IgD-negative memory B cell (primary cell): ENCODE measurements at regions not wholly inside any gene's neighbourhood (a gene's known extent, or its start where the extent isn't known, plus 50 kb on each side); places are given as distances from the start of the nearest gene placed in this dataset.

ENCODE experiments used
- H3K27ac Mint-ChIP-seq, 3 donors: one replicate each; pipeline ENCODE4 v1.8.0; 2020 to 2022; ENCODE audit warnings: mild to moderate bottlenecking in 3 of 3, mixed read lengths in 3 of 3, moderate library complexity in 1 of 3
- H3K27me3 Mint-ChIP-seq: one replicate; pipeline ENCODE4 v1.8.0; 2021; ENCODE audit warnings: mixed read lengths
- H3K36me3 Mint-ChIP-seq: one replicate; pipeline ENCODE4 v1.8.0; 2020; ENCODE audit warnings: mild to moderate bottlenecking, mixed read lengths
- H3K4me1 Mint-ChIP-seq, 3 donors: one replicate each; pipeline ENCODE4 v1.8.0; 2020 to 2022; ENCODE audit warnings: mixed read lengths in 3 of 3, mild to moderate bottlenecking in 1 of 3
- H3K4me3 Mint-ChIP-seq, 4 donors: one replicate each; pipeline ENCODE4 v1.8.0; 2020 to 2022; ENCODE audit warnings: mild to moderate bottlenecking in 4 of 4, mixed read lengths in 4 of 4, moderate library complexity in 3 of 4
- H3K9me3 Mint-ChIP-seq, 3 donors: one replicate each; pipeline ENCODE4 v1.8.0; 2020 to 2021; ENCODE audit warnings: mixed read lengths in 3 of 3, mild to moderate bottlenecking in 1 of 3

GRCh38 chr2:59585655-59586054 is 967.8 kb downstream of the BCL11A start:
- peaks cover 0 to 7% (median 4%) of the 10 kb centered on the region in 3 donors for H3K4me1 Mint-ChIP-seq

GRCh38 chr2:59584958-59585357 is 968.5 kb downstream of the BCL11A start:
- no peaks in the 10 kb centered on the region for H3K9me3 Mint-ChIP-seq
- H3K4me3 Mint-ChIP-seq, result no peak overlapping the region
- no peaks in the 10 kb centered on the region for H3K27me3 Mint-ChIP-seq
- H3K27ac Mint-ChIP-seq, result no peak overlapping the region
- H3K36me3 Mint-ChIP-seq, result no peaks in the 10 kb centered on the region
- H3K4me1 Mint-ChIP-seq, result peaks cover 0 to 7% (median 4%) of the 10 kb centered on the region in 3 donors

More at GRCh38 chr2:59585655-59586054, 967.8 kb downstream of the BCL11A start:
- Mint-ChIP-seq H3K4me3 (no peak overlapping the region), H3K9me3 (no peaks in the 10 kb centered on the region), H3K36me3 (no peaks in the 10 kb centered on the region), H3K27ac (peak overlapping the region in 1 of 3 donors; percentile 6), H3K27me3 (no peaks in the 10 kb centered on the region)

- H3K36me3 Mint-ChIP-seq, result no peaks in the 10 kb centered on the region
- H3K9me3 Mint-ChIP-seq, result no peaks in the 10 kb centered on the region
- peaks cover 0 to 7% (median 4%) of the 10 kb centered on the region in 3 donors for H3K4me1 Mint-ChIP-seq
- H3K4me3 Mint-ChIP-seq, result no peak overlapping the region
- H3K27ac Mint-ChIP-seq, result peak overlapping the region in 1 of 3 donors; percentile 60
- H3K27me3 Mint-ChIP-seq, result peaks cover 1% of the 10 kb centered on the region
These were observed 970.2 kb downstream of the BCL11A start for GRCh38 chr2:59583173-59583765.

- Mint-ChIP-seq H3K4me3 (no peak overlapping the region), H3K36me3 (no peaks in the 10 kb centered on the region), H3K9me3 (no peaks in the 10 kb centered on the region), H3K27me3 (peaks cover 1% of the 10 kb centered on the region), H3K27ac (no peak overlapping the region), H3K4me1 (peaks cover 4 to 8% (median 5%) of the 10 kb centered on the region in 3 donors)
These were observed 975.1 kb downstream of the BCL11A start for GRCh38 chr2:59578349-59578748.

GRCh38 chr2:59575191-59575590 is 978.3 kb downstream of the BCL11A start:
- H3K36me3 Mint-ChIP-seq, result no peaks in the 10 kb centered on the region
- H3K27me3 Mint-ChIP-seq, result peaks cover 1% of the 10 kb centered on the region
- peaks cover 0 to 8% (median 1%) of the 10 kb centered on the region in 3 donors for H3K4me1 Mint-ChIP-seq
- no peak overlapping the region for H3K27ac Mint-ChIP-seq
- H3K4me3 Mint-ChIP-seq, result no peak overlapping the region
- H3K9me3 Mint-ChIP-seq, result no peaks in the 10 kb centered on the region

- peaks cover 0 to 8% (median 1%) of the 10 kb centered on the region in 3 donors for H3K4me1 Mint-ChIP-seq
- H3K9me3 Mint-ChIP-seq, result no peaks in the 10 kb centered on the region
- no peaks in the 10 kb centered on the region for H3K27me3 Mint-ChIP-seq
- no peak overlapping the region for H3K4me3 Mint-ChIP-seq
- H3K36me3 Mint-ChIP-seq, result no peaks in the 10 kb centered on the region
- H3K27ac Mint-ChIP-seq, result no peak overlapping the region
These were observed 981.2 kb downstream of the BCL11A start for GRCh38 chr2:59572227-59572626.

- Mint-ChIP-seq H3K27me3 (no peaks in the 10 kb centered on the region), H3K4me3 (no peak overlapping the region), H3K36me3 (no peaks in the 10 kb centered on the region), H3K4me1 (peaks cover 0 to 8% (median 1%) of the 10 kb centered on the region in 3 donors), H3K27ac (no peak overlapping the region), H3K9me3 (no peaks in the 10 kb centered on the region)
These were observed 982.6 kb downstream of the BCL11A start for GRCh38 chr2:59570818-59571217.

- H3K36me3 Mint-ChIP-seq, result no peaks in the 10 kb centered on the region
- no peaks in the 10 kb centered on the region for H3K27me3 Mint-ChIP-seq
- no peak overlapping the region for H3K27ac Mint-ChIP-seq
- H3K4me3 Mint-ChIP-seq, result no peak overlapping the region
- H3K9me3 Mint-ChIP-seq, result no peaks in the 10 kb centered on the region
- H3K4me1 Mint-ChIP-seq, result no peaks in the 10 kb centered on the region
These were observed 984.3 kb downstream of the BCL11A start for GRCh38 chr2:59569124-59569523.

GRCh38 chr2:59568461-59568860 is 985.0 kb downstream of the BCL11A start:
- Mint-ChIP-seq H3K4me3 (no peak overlapping the region), H3K4me1 (no peaks in the 10 kb centered on the region), H3K9me3 (no peaks in the 10 kb centered on the region), H3K27me3 (no peaks in the 10 kb centered on the region), H3K27ac (no peak overlapping the region), H3K36me3 (no peaks in the 10 kb centered on the region)

- no peaks in the 10 kb centered on the region for H3K27me3 Mint-ChIP-seq
- H3K27ac Mint-ChIP-seq, result no peak overlapping the region
- H3K4me3 Mint-ChIP-seq, result no peak overlapping the region
- H3K9me3 Mint-ChIP-seq, result no peaks in the 10 kb centered on the region
- no peaks in the 10 kb centered on the region for H3K4me1 Mint-ChIP-seq
- no peaks in the 10 kb centered on the region for H3K36me3 Mint-ChIP-seq
These were observed 986.3 kb downstream of the BCL11A start for GRCh38 chr2:59567151-59567550.

GRCh38 chr2:59566739-59567138 is 986.7 kb downstream of the BCL11A start:
- no peaks in the 10 kb centered on the region for H3K36me3 Mint-ChIP-seq
- H3K27me3 Mint-ChIP-seq, result no peaks in the 10 kb centered on the region
- no peak overlapping the region for H3K4me3 Mint-ChIP-seq

GRCh38 chr2:59561281-59561680 is 992.2 kb downstream of the BCL11A start:
- H3K4me3 Mint-ChIP-seq, result no peak overlapping the region
- no peaks in the 10 kb centered on the region for H3K9me3 Mint-ChIP-seq
- no peaks in the 10 kb centered on the region for H3K4me1 Mint-ChIP-seq

More at GRCh38 chr2:59566739-59567138, 986.7 kb downstream of the BCL11A start:
- H3K4me1 Mint-ChIP-seq, result no peaks in the 10 kb centered on the region
- no peak overlapping the region for H3K27ac Mint-ChIP-seq
- no peaks in the 10 kb centered on the region for H3K9me3 Mint-ChIP-seq

GRCh38 chr2:59560769-59561168 is 992.7 kb downstream of the BCL11A start:
- Mint-ChIP-seq H3K36me3 (no peaks in the 10 kb centered on the region), H3K4me3 (no peak overlapping the region), H3K27ac (no peak overlapping the region), H3K4me1 (no peaks in the 10 kb centered on the region), H3K27me3 (peaks cover 3% of the 10 kb centered on the region), H3K9me3 (peaks cover 0 to 1% (median 0%) of the 10 kb centered on the region in 3 donors)

More at GRCh38 chr2:59561281-59561680, 992.2 kb downstream of the BCL11A start:
- Mint-ChIP-seq H3K36me3 (no peaks in the 10 kb centered on the region), H3K27ac (no peak overlapping the region), H3K27me3 (peaks cover 3% of the 10 kb centered on the region)

- Mint-ChIP-seq H3K36me3 (no peaks in the 10 kb centered on the region), H3K9me3 (peaks cover 0 to 2% (median 2%) of the 10 kb centered on the region in 3 donors), H3K27me3 (peaks cover 2% of the 10 kb centered on the region), H3K27ac (no peak overlapping the region), H3K4me1 (no peaks in the 10 kb centered on the region), H3K4me3 (no peak overlapping the region)
These were observed 1012.6 kb downstream of the BCL11A start for GRCh38 chr2:59540864-59541263.

- H3K36me3 Mint-ChIP-seq, result no peaks in the 10 kb centered on the region
- H3K27me3 Mint-ChIP-seq, result peaks cover 4% of the 10 kb centered on the region
- H3K9me3 Mint-ChIP-seq, result peaks cover 0 to 2% (median 2%) of the 10 kb centered on the region in 3 donors
- no peaks in the 10 kb centered on the region for H3K4me1 Mint-ChIP-seq
- no peak overlapping the region for H3K4me3 Mint-ChIP-seq
- no peak overlapping the region for H3K27ac Mint-ChIP-seq
These were observed 1015.0 kb downstream of the BCL11A start for GRCh38 chr2:59538398-59538911.

- H3K4me1 Mint-ChIP-seq, result no peaks in the 10 kb centered on the region
- H3K9me3 Mint-ChIP-seq, result peaks cover 2 to 10% (median 7%) of the 10 kb centered on the region in 3 donors
- H3K27me3 Mint-ChIP-seq, result peaks cover 3% of the 10 kb centered on the region
- no peak overlapping the region for H3K4me3 Mint-ChIP-seq
- no peak overlapping the region for H3K27ac Mint-ChIP-seq
- H3K36me3 Mint-ChIP-seq, result no peaks in the 10 kb centered on the region
These were observed 1020.6 kb downstream of the BCL11A start for GRCh38 chr2:59532808-59533207.
